Body of pancreas (tissue), 4 donors: ENCODE measurements at regions not wholly inside any gene's neighbourhood (a gene's known extent, or its start where the extent isn't known, plus 50 kb on each side); places are given as distances from the start of the nearest gene placed in this dataset.

Source experiments
- CTCF ChIP-seq, 7 experiments: fragments of 450-650 bp in 4 of 7; fragments of 200-600 bp in 3 of 7; sonication (generic) in 3 of 7; IDR thresholded peaks; one replicate each; pipeline ENCODE4 v1.5.1; 2016 to 2019; ENCODE audit warnings: antibody characterized with exemption in 7 of 7
- POLR2A ChIP-seq, 3 donors: fragments of 450-650 bp; IDR thresholded peaks; one replicate each; pipeline ENCODE4 v1.6.1; 2016; ENCODE audit warnings: antibody characterized with exemption in 3 of 3, mild to moderate bottlenecking in 2 of 3

GRCh38 chr14:26872515-26873361 is 274.9 kb upstream of the NOVA1 start:
- TF ChIP-seq CTCF (IDR thresholded peaks at IDR 0.05) (peak in 1 of 7 experiments; percentile 12), POLR2A (IDR thresholded peaks at IDR 0.05) (peak in 2 of 3 donors; percentile 21 to 32)
